HG02678 (cell line): ENCODE measurements at regions not wholly inside any gene's neighbourhood (a gene's known extent, or its start where the extent isn't known, plus 50 kb on each side); places are given as distances from the start of the nearest gene placed in this dataset.
"Not testable (repeated sequence)": the region's sequence is repeated elsewhere in the genome, so short reads cannot be mapped to it uniquely, and the experiment has no call there.

Experiments
- ATAC-seq: cut with Tn5 transposase; IDR thresholded peaks from one replicate; pipeline ENCODE4 v1.9.1; 2021; ENCODE audit warnings: mild to moderate bottlenecking, moderate library complexity; ENCODE audit not compliant: unreplicated experiment

DNA sequence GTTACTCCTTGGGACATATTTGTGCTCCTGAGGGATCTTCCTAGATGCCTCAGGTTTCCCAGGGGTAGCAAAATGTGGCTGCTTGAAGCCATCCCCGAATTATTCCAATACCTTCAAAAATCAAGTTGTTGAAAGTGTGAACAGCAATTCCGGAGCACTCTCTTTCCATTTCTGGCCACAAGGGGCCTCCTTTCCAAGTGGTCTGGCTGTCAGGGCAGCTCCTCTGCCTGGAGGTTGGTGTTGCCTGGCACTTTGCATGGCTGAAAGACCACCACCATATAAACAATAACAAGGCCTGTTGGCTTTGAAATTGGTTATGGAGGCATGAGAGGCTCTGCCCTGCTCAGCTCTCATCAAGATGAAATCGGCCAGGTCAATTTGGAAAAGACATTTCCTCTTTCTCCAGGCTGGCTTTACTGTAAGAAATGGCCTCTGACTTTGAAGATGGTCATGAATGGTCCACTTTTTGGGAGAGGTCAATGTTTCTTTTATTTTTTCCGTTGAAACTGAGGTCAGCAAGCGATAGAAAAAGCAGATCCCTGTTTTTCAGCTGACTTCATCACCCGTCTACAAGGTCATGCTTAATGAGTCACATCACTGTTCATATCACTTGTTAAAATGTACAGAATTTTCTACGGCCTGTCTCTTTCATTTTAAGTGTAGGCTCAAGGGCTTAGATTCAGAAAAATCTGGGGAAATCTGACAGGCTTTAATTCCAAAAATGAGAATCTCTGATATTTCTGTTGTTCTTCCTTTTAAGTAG is 481.1 kb upstream of the ZNF608 start:
- ATAC-seq, result no peak

DNA sequence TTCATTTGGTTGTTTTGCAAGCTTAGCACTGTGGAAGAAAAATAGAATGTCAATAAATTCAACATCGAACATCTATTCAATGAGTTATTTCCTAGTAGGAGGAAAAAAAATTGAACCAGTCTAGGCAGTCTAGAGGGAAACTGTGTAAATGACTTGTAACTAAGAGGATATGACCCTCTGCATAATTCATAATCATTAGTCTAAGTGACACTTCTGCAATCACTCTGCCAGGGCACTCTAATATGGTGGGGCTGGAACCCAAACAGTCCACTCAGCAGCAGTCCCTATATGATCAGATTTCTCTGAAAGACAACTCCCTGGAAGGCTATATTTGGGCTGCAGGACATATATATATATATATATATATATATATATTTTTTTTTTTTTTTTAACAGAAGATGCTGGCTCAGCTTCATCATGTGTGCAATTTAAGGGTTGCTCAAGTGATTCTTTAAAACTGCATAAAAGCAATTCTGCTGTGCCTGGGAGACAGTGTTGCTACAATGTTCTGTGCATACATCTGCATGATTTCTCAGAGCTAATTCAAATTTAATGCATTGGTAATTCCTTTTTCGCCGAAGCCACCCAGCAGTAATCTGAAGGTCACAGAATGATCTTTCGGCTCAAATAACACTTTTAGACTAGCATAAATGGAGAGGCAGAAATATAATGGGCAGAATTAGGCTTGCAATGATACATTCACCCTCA is 482.1 kb upstream of the ZNF608 start:
- ATAC-seq, result no peak

DNA sequence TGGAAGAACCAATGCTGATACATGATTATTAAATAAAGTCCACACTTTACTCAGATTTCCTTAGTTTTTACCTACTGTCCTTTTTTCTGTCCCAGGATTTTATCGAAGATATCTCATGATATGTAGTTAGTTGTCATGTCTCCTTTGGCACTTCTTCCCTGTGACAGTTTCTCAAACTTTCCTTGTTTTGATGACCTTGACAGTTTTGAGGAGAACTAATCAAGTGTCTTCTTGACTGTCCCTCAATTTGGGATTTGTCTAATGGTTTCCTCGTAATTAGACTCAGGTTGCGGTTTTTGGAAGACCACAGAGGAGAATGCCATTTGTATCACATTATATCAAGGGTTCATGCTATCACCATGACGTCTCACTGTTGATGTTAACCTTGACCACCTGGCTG is 483.1 kb upstream of the ZNF608 start:
- no peak for ATAC-seq

DNA sequence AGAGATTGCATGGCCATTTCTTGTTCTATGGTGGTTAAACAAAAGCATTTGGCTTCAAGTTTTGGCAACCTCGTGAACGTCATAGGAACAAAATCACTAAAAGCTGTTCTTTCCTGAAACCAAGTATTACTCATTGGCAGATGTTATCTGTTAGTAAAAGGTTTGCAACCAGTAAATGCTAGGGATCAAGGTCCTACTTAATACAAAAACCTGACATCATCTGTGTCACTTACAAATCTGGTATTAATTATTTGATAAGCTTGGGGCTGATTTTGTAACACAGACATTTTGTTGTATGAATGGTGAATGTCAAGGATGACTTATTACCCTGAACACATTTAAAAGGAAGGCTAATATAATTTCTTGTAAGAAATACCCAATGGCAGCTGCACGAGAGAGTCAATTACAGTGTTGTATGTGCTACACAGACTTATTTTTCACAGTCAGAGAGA is 486.4 kb upstream of the ZNF608 start:
- no peak for ATAC-seq

DNA sequence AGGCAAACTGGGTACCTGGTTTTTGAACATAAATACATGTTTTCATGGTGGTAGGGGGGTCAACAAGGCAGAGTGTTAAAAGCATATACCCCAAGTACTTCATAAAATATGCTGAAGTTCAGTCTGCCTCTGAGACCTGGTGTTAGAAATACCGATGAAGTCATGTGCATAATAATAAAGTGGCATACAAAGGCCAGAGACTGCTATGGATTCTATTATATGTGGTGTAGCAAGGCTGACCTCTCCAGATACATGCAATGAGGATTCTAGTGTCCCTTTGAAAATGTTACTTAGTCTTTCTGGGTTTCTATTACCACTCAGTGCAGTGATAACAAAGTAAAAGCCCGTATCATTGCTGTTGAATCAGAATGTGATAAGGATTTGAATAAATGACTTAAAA is 487.5 kb upstream of the ZNF608 start:
- no peak for ATAC-seq

DNA sequence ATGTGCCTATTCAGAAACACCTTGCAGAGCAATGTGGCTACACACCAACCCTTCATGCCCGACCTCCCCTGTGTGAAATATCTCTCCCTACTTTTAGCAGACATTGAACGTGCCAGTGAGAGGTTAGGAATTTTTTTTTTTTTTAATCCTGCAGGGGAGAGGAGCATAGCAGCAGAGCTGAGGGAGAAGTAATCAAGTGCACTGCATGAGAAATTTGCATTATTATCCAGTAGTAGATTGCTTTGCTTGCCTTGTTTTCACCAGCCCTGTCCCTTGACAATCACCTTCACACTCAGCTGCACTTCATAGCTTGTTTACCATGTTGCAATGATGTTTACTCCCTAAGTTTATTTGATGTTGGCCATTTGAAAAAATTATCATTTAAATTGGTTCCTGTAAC is 489.6 kb upstream of the ZNF608 start:
- ATAC-seq, result no peak

DNA sequence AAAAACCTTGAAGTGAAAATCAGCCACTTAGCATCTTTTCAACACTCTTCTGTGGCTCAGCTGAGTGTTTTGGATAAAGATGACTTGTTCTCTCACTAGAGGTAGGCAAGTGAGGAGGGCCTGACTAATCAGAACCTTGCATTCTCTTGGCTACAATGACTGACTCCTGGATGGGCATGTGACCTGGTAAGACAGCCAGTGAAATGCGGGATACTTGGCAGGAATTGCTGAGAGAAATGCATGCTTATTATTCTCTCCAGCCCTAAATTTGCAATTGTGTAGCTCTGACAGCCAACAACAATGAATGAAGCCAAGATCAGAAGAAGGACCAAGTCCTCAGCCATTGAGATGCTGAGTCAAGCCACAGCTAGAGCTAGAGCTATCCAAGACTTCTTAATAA is 490.5 kb upstream of the ZNF608 start:
- ATAC-seq, result no peak

DNA sequence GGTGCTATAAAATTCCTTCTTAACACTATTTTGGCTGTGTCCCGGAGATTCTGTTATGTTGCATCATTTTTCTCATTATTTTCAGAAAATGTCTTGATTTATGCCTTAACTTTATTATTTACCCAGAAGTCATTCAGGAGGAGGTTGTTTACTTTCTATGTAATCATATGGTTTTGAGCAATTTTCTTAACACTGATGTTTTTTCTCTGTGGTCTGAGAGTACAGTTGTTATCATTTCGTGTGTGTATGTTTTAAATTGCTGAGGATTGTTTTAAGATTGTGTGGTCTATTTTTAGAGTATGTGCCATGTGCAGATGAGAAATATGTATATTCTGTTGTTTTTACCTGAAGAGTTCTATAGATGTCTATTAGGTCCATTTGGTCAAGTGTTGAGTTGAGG is 498.1 kb upstream of the ZNF608 start:
- no peak for ATAC-seq

DNA sequence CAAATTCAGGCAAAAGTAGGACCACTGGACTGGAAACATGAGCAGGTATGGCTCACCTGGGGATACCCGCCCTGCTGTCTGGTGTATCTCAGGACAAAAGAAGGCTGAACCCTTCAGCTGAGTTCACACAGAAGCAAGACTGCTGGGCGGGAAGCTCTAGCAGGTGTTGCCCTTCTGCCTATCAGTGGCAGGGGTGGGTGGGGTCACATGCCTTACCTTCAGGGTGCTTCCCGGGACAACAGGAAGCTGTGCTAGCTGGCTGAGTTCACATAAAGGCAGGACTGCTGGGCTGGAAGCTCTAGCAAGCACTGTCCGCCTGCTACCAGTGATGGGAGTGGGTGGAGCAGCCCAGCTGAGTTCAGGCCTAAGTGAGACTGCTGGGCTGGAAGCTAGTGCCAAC is 498.8 kb upstream of the ZNF608 start:
- no peak for ATAC-seq

DNA sequence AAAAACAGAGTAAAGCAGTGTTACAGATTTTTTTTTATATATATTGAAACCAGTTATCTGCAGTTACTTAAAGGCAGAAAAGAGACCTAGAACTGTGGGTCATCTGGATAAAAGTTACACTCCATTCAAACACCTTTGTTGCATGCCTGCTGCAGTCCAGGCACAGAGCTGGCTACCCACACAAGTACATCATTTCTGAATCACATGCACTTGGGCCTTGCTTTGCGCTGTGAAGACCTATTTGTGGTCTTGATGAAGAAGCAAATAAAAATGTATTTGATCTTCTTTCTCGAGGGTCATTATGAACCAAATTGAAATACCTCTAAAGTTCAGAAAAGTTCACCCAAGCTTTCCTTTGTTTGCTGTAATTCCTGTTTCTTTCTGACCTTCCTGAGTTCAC is 503.0 kb upstream of the ZNF608 start:
- ATAC-seq, result no peak

DNA sequence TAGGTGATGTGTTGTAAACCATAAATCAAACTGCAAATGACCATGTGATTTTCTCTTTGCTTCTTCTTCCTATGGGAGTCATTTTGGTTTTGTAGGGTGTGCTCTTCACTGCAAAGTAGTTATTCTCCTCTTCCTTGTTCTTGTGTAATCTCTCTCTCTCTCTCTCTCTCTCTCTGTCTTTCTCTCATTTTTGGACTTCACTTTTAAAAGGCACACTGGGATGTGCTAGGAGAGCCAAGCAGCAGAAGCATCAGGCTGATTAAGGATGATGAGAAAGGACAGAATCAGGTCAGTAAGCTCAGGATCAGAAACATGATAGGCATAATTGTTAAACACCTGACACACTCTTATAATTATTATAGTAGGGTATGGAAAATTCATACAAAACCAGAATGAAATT is 505.3 kb upstream of the ZNF608 start:
- no peak for ATAC-seq

DNA sequence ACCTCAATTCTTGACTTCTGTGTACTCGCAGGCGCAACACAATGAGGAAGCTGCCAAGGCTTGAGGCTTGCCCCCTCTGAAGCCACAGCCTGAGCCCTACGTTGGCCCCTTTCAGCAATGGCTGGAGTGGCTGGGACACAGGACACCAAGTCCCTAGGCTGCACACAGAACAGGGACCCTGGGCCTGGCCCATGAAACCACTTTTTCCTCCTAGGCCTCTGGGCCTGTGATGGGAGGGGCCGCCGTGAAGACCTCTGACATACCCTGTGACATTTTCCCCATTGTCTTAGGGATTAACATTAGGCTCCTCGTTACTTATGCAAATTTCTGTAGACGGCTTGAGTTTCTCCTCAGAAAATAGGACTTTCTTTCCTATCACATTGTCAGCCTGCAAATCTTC is 507.2 kb upstream of the ZNF608 start:
- not testable (repeated sequence) for ATAC-seq

DNA sequence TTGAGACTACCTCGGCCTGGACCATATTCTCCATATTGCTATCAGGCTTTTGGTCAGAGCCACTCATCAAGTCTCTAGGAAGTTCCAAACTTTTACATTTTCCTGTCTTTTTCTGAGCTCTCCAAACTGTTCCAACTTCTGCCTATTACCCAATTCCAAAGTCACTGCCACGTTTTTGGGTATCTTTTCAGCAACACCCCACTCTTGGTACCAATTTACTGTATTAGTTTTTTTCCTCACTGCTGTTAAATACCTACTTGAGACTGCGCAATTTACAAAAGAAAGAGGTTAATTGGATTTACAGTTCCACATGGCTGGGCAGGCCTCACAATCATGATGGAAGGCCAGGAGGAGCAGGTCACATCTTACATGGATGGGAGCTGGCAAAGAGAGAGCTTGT is 507.8 kb upstream of the ZNF608 start:
- no peak for ATAC-seq

DNA sequence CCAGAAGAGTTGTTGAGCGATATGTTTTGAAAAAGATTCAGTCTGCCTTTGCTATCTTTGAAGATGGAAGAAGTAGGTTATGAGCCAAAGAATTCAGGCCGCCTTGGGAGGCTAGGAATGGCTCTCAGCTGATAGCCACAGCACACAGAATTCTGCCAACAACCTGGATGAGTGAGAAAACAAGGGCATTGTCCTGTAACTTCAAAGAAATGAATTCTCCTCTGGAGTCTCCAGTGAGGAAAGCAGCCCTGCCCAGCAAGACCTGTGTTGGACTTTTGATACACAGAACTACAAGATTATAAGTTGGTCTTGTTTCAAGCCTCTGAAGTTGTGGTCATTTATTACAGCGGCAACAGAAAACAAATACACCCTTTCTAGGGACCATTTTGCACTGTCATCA is 509.9 kb upstream of the ZNF608 start:
- no peak for ATAC-seq

DNA sequence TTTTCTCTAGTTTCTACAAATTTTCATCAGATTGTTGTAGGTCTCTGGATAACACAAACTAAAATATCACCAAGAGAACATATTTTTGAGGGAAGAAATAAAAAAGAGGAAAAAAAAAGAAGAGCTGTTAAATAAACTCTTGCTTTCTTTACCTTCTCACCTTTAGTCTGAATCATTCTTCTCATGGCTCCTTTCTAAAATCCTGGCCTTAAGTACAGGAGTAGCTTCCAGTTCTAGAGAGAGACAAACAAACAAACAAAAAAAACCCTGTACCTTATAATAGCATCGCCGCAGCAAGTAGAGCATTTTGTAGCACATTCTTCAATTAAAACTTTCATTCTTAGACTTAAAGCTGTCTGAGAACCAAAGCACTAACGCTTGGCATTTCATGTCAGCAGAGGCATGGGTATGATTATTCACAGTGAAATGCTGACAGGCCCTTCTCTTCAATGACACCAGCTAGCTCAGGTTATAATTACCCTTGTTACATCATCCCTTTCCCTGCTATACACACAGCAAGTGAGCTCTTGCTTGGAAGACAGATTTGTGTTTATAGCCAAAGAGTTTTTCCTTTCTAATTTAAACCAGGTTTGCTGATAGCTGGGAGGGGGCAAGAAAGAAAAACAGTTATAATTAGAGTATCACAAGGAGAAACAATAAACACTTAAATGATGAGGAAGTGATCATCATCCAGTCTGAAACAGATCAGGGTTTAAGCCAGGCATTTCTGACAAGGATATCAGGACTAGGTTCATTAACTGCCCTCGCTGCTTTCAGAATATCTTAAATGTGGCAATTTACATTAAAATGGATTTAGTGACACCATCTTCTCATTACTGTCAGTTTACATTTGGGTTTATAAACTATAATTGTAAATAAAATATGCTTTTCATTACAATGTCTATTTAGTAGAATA is 510.9 kb upstream of the ZNF608 start:
- no peak for ATAC-seq

DNA sequence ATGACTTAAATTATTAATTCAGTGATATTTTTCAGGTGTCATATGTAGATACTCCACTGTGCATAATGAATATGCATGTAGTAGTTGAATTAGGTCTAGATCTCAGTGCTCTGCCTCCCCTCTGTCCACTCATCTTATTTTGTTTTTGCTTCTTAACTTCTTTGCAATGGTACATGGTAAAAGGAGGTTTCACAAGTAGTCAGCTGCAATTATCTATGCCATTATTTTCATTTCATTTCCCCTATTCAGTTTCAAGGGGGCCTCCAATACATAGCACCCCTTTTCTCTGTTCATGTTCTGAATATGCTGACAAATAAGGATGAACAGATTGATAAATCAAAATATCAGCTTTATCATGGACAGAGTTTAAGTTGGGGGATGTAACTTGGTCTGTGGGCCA is 511.6 kb upstream of the ZNF608 start:
- ATAC-seq, result no peak

DNA sequence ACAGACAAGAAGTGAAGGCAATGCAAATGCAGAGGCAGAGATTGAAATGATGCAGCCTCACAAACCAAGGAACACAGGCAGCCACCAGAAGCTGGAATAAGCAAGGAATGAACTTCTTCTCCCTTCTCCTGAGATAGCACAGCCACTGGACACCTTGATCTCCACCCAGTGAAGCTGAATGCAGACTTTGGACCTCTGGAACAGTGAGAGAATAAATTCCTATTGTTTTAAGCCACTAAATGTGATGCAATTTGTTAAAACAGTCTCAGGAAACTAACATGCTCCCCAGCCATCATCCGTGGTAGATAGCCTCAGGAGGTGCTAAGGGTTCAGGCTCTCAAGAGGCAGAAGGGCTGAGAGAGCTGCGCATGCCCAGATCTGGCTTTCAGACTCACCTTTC is 512.2 kb upstream of the ZNF608 start:
- no peak for ATAC-seq

DNA sequence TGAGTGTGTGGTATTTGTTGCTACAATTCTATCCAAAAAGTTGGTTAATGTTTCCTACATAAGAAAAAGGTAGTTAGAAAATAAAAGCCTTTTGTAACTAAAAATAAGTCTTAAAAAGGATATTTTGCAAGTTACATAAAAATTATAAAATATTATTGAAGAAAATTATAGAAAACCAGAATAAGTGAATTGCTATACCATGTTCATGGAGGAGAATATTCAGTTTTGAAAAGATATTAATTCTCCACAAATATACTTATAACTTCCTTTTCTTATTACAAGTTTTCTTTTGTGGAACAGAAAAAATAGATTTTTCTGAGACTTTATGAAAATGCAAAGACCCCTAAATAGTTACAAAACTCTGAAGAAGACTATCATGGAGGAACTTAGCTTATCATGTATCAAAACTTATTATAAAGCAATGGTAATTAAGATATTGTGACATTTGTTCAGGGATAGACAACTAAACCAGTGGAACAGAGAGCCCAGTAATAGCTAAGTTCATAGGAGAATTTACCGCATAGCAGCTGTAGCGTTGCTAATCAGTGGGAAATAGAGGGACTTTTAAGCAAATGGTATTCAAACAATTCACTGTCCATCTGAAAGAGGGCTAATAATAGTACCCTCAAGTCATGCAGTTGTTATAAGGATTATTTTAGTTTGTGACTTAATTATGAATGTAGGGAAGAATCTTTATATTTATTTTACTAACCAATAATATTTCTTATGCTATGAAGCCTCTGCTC is 515.2 kb upstream of the ZNF608 start:
- ATAC-seq, result no peak

DNA sequence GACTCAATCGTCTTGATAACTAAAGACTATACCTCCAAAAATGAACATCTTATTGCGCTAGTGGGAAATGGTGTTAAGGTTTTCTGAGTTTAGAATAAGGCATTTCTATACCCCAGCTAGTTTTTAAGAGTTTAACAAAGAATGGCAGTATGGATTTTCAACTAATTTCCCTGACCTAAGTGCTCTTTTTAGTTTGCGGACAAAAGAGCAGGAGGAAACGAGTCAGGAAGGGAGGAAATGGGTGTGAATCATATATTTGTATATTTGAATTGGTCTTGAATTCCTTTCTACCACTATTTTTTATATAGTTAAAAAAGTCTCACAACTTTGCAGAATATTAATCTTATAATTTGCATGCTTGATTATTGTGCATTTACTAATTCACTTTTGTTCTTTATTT is 516.3 kb upstream of the ZNF608 start:
- ATAC-seq, result no peak

DNA sequence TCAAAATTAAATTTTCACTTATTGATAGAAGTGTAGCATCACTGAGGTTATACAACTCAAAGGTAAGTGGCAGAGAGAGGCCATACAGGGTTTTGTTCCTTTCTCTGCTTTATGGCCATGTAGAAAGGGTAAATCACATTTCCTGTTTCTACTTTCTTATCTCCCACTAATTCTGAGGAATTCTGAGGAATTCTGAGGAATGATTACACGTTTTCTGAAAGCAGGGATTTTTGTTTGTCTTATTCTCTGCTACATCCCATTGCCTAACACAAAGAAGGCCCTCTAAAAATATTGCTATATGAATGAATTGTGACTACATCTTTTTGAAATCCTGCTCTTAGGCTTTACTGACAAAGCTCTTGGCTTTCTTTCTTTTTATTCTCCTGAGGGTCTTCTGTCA is 516.9 kb upstream of the ZNF608 start:
- ATAC-seq, result no peak

DNA sequence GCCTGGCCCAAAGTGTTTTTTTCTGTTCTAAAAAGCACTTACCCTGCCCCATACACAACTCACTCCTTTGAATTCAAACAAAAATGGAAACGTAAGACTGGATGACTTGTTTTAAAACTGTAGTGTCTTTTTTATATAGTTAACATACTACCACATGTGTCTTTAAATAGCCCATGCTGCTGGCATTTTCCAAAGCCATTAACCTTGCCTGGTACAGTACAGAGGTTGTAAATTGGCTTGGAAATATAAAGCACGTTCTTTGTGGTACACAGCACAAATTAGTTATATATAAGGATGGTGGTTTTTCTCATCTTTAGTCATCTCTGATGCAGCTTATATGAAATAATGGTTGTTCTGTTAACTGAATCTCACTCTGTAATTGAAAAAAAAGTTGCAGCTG is 519.7 kb upstream of the ZNF608 start:
- ATAC-seq, result no peak
